CD14-positive monocyte (primary cell): ENCODE measurements at regions not wholly inside any gene's neighbourhood (a gene's known extent, or its start where the extent isn't known, plus 50 kb on each side); places are given as distances from the start of the nearest gene placed in this dataset.

Experiments
- DNase-seq, 3 donors: peaks; one replicate each; pipeline ENCODE4 v3.0.0-alpha.2; 2011 to 2022
- H2AFZ ChIP-seq: 2 replicates; pipeline ENCODE4 v1.6.0; 2012; ENCODE audit warnings: mild to moderate bottlenecking, low read depth, low read length, inconsistent platforms; ENCODE audit not compliant: insufficient read depth, poor library complexity, severe bottlenecking
- H3K27ac ChIP-seq, 2 donors: 1 replicate in 1 of 2; 2 replicates in 1 of 2; pipeline ENCODE4 v1.5.1; 2012 to 2013; ENCODE audit warnings: low read length in 2 of 2, control low read depth in 1 of 2, inconsistent platforms in 1 of 2, low read depth in 1 of 2, mild to moderate bottlenecking in 1 of 2
- H3K27me3 ChIP-seq, 2 donors: one replicate each; pipeline versions ENCODE4 v1.6.0 to v1.6.1; 2011 to 2013; ENCODE audit warnings: low read length in 2 of 2; ENCODE audit not compliant: control insufficient read depth in 2 of 2, insufficient read depth in 2 of 2
- H3K36me3 ChIP-seq, 2 donors: replicated peaks in 1 of 2; 1 replicate in 1 of 2; 2 replicates in 1 of 2; pipeline versions ENCODE4 v1.5.1 to v1.6.1; 2012 to 2013; ENCODE audit warnings: low read length in 2 of 2, control low read depth in 1 of 2, inconsistent platforms in 1 of 2, mild to moderate bottlenecking in 1 of 2; ENCODE audit not compliant: insufficient read depth in 2 of 2, control insufficient read depth in 1 of 2
- H3K4me1 ChIP-seq, 2 donors: 1 replicate in 1 of 2; 2 replicates in 1 of 2; pipeline versions ENCODE4 v1.5.1 to v1.6.1; 2012 to 2013; ENCODE audit warnings: low read length in 2 of 2, control low read depth in 1 of 2, inconsistent platforms in 1 of 2, mild to moderate bottlenecking in 1 of 2, moderate library complexity in 1 of 2; ENCODE audit not compliant: insufficient read depth in 2 of 2, control insufficient read depth in 1 of 2
- H3K4me2 ChIP-seq: replicated peaks from 2 replicates; pipeline ENCODE3; 2012; ENCODE audit warnings: low read length, moderate library complexity, mild to moderate bottlenecking; ENCODE audit not compliant: poor library complexity, severe bottlenecking; ENCODE audit errors: extremely low read depth
- H3K4me3 ChIP-seq, 3 experiments: fragments of 200-600 bp in 1 of 3; sonication (generic) in 1 of 3; replicated peaks in 1 of 3; 1 replicate in 2 of 3; 2 replicates in 1 of 3; pipeline ENCODE4 v1.5.1; 2011 to 2013; ENCODE audit warnings: low read length in 3 of 3, mild to moderate bottlenecking in 3 of 3, control low read depth in 2 of 3, low read depth in 2 of 3, inconsistent platforms in 1 of 3, moderate library complexity in 1 of 3
- H3K79me2 ChIP-seq: 2 replicates; pipeline ENCODE4 v1.6.0; 2012; ENCODE audit warnings: mild to moderate bottlenecking, control low read depth, inconsistent platforms, low read length, moderate library complexity; ENCODE audit not compliant: insufficient read depth
- H3K9ac ChIP-seq: 2 replicates; pipeline ENCODE4 v1.6.0; 2017; ENCODE audit warnings: low read length, mild to moderate bottlenecking; ENCODE audit not compliant: insufficient read depth, poor library complexity, severe bottlenecking
- H3K9me3 ChIP-seq, 2 donors: replicated peaks in 1 of 2; 1 replicate in 1 of 2; 2 replicates in 1 of 2; pipeline versions ENCODE4 v1.5.1 to v1.6.1; 2012 to 2013; ENCODE audit warnings: low read length in 2 of 2, control low read depth in 1 of 2; ENCODE audit not compliant: control insufficient read depth in 1 of 2, insufficient read depth in 1 of 2
- H4K20me1 ChIP-seq: 2 replicates; pipeline ENCODE4 v1.6.0; 2012; ENCODE audit warnings: mild to moderate bottlenecking, low read length, control low read depth, moderate library complexity; ENCODE audit not compliant: insufficient read depth
- H3K27ac Mint-ChIP-seq, 7 donors: one replicate each; pipeline ENCODE4 v1.8.0; 2020; ENCODE audit warnings: mild to moderate bottlenecking in 7 of 7, mixed read lengths in 7 of 7, moderate library complexity in 6 of 7, inconsistent platforms in 2 of 7
- H3K27me3 Mint-ChIP-seq, 3 donors: one replicate each; pipeline ENCODE4 v1.8.0; 2021 to 2022; ENCODE audit warnings: low read depth in 3 of 3, mild to moderate bottlenecking in 3 of 3, mixed read lengths in 3 of 3, moderate library complexity in 3 of 3, inconsistent platforms in 1 of 3
- H3K36me3 Mint-ChIP-seq, 2 donors: one replicate each; pipeline ENCODE4 v1.8.0; 2020; ENCODE audit warnings: mixed read lengths in 2 of 2, inconsistent platforms in 1 of 2, mild to moderate bottlenecking in 1 of 2
- H3K4me1 Mint-ChIP-seq: one replicate; pipeline ENCODE4 v1.8.0; 2020; ENCODE audit warnings: mild to moderate bottlenecking, mixed read lengths
- H3K4me3 Mint-ChIP-seq, 2 donors: one replicate each; pipeline ENCODE4 v1.8.0; 2020; ENCODE audit warnings: mild to moderate bottlenecking in 2 of 2, mixed read lengths in 2 of 2, moderate library complexity in 1 of 2
- H3K9me3 Mint-ChIP-seq, 7 donors: one replicate each; pipeline ENCODE4 v1.8.0; 2020 to 2022; ENCODE audit warnings: mixed read lengths in 7 of 7, mild to moderate bottlenecking in 6 of 7, moderate library complexity in 6 of 7, inconsistent platforms in 2 of 7
- CTCF ChIP-seq: fragments of 200-600 bp; IDR thresholded peaks from one replicate; pipeline ENCODE4 v1.8.0; 2022; ENCODE audit warnings: antibody characterized with exemption, mild to moderate bottlenecking
- WGBS: methylation state at CpG from one replicate; pipeline ENCODE4 v1.1.5; 2013; ENCODE audit warnings: missing lambda C conversion rate; ENCODE audit not compliant: insufficient coverage; 5-methylcytosine and 5-hydroxymethylcytosine counted together
- intact Hi-C, 2 donors: fragments of 100-400 bp; cut with micrococcal nuclease; formaldehyde crosslinking; loops; one replicate each; pipeline versions ENCODE4 v1.15.0 to v1.15.1; 2023

- WGBS: no CpG with 5 or more reads among the region's 1 CpG
- Mint-ChIP-seq H3K27me3 (no peaks in the 10 kb centered on the region), H3K9me3 (peaks cover 0 to 9% (median 4%) of the 10 kb centered on the region in 7 donors), H3K4me3 (no peak overlapping the region), H3K4me1 (no peaks in the 10 kb centered on the region), H3K36me3 (no peaks in the 10 kb centered on the region), H3K27ac (no peak overlapping the region)
- intact Hi-C loops: no loop called here
- Histone ChIP-seq H3K27me3 (no peaks in the 10 kb centered on the region), H3K4me1 (no peaks in the 10 kb centered on the region), H3K4me3 (no peak overlapping the region), H3K27ac (no peak overlapping the region), H4K20me1 (no peaks in the 10 kb centered on the region), H2AFZ (no peak overlapping the region), H3K36me3 (no peaks in the 10 kb centered on the region), H3K9ac (no peak overlapping the region), H3K9me3 (peaks cover 6 to 9% of the 10 kb centered on the region in 2 donors), H3K4me2 (no peak overlapping the region), H3K79me2 (no peaks in the 10 kb centered on the region)
- no peak for DNase-seq
- no peak for TF ChIP-seq CTCF
Observed at GRCh38 chr18:65133610-65134009, 617.2 kb upstream of the CDH7 start.

GRCh38 chr18:65124633-65125032 is 626.2 kb upstream of the CDH7 start:
- no peaks in the 10 kb centered on the region for H3K4me1 ChIP-seq
- intact Hi-C loops: no loop called here
- no peak overlapping the region for H3K9ac ChIP-seq
- H3K9me3 Mint-ChIP-seq: peaks cover 5 to 19% (median 11%) of the 10 kb centered on the region in 7 donors
- peaks cover 9 to 19% of the 10 kb centered on the region in 2 donors for H3K9me3 ChIP-seq
- no peak overlapping the region for H3K27ac ChIP-seq
- H4K20me1 ChIP-seq: no peaks in the 10 kb centered on the region
- H3K4me1 Mint-ChIP-seq: no peaks in the 10 kb centered on the region
- H3K36me3 ChIP-seq: no peaks in the 10 kb centered on the region
- H3K4me3 Mint-ChIP-seq: no peak overlapping the region
- no peaks in the 10 kb centered on the region for H3K27me3 ChIP-seq
- WGBS: 39% methylated on average over 2 of the region's 3 CpGs
- no peaks in the 10 kb centered on the region for H3K36me3 Mint-ChIP-seq
- no peak overlapping the region for H3K4me3 ChIP-seq
- H3K27ac Mint-ChIP-seq: no peak overlapping the region
- H3K79me2 ChIP-seq: no peaks in the 10 kb centered on the region
- no peak overlapping the region for H3K4me2 ChIP-seq
- no peak for DNase-seq
- no peak overlapping the region for H2AFZ ChIP-seq
- no peak for TF ChIP-seq CTCF
- H3K27me3 Mint-ChIP-seq: peaks cover 0 to 3% (median 0%) of the 10 kb centered on the region in 3 donors
